Body of pancreas (tissue), 4 donors: ENCODE measurements at regions not wholly inside any gene's neighbourhood (a gene's known extent, or its start where the extent isn't known, plus 50 kb on each side); places are given as distances from the start of the nearest gene placed in this dataset.

ENCODE experiments used
- ATAC-seq: fragments of 150-250 bp; one replicate; pipeline ENCODE4 v1.9.1; 2016
- DNase-seq, 4 donors: peaks; one replicate each; pipeline ENCODE4 v3.0.0-alpha.2; 2019
- H3K27ac ChIP-seq, 4 donors: fragments of 200-600 bp; sonication (generic); 1 replicate in 3 of 4; 2 replicates in 1 of 4; pipeline versions ENCODE4 v1.5.1 to v1.6.1; 2016 to 2019; ENCODE audit warnings: mild to moderate bottlenecking in 1 of 4, mixed read lengths in 1 of 4, moderate library complexity in 1 of 4
- H3K27me3 ChIP-seq, 2 donors: fragments of 200-600 bp; sonication (generic); one replicate each; pipeline ENCODE4 v1.6.0; 2016; ENCODE audit warnings: mild to moderate bottlenecking in 1 of 2
- H3K36me3 ChIP-seq, 2 donors: fragments of 200-600 bp; sonication (generic); replicated peaks in 1 of 2; 2 replicates each; pipeline ENCODE4 v1.5.1; 2016; ENCODE audit warnings: low read depth in 2 of 2; ENCODE audit not compliant: insufficient read depth in 1 of 2
- H3K4me1 ChIP-seq: fragments of 200-600 bp; sonication (generic); one replicate; pipeline ENCODE4 v1.6.0; 2016
- H3K4me3 ChIP-seq, 2 donors: fragments of 200-600 bp; sonication (generic); 1 replicate in 1 of 2; 2 replicates in 1 of 2; pipeline ENCODE4 v1.5.1; 2016 to 2019
- H3K9me3 ChIP-seq, 3 donors: fragments of 200-600 bp; sonication (generic); 1 replicate in 2 of 3; 2 replicates in 1 of 3; pipeline ENCODE4 v1.5.1; 2016
- CTCF ChIP-seq, 7 experiments: fragments of 450-650 bp in 4 of 7; fragments of 200-600 bp in 3 of 7; sonication (generic) in 3 of 7; IDR thresholded peaks; one replicate each; pipeline ENCODE4 v1.5.1; 2016 to 2019; ENCODE audit warnings: antibody characterized with exemption in 7 of 7
- POLR2A ChIP-seq, 3 donors: fragments of 450-650 bp; IDR thresholded peaks; one replicate each; pipeline ENCODE4 v1.6.1; 2016; ENCODE audit warnings: antibody characterized with exemption in 3 of 3, mild to moderate bottlenecking in 2 of 3
- WGBS, 2 donors: methylation state at CpG; one replicate each; pipeline ENCODE4 v1.1.5; 2017; 5-methylcytosine and 5-hydroxymethylcytosine counted together
- intact Hi-C: fragments of 100-400 bp; cut with DNase I; formaldehyde crosslinking; loops from one replicate; pipeline ENCODE4 v1.15.1; 2023

DNA sequence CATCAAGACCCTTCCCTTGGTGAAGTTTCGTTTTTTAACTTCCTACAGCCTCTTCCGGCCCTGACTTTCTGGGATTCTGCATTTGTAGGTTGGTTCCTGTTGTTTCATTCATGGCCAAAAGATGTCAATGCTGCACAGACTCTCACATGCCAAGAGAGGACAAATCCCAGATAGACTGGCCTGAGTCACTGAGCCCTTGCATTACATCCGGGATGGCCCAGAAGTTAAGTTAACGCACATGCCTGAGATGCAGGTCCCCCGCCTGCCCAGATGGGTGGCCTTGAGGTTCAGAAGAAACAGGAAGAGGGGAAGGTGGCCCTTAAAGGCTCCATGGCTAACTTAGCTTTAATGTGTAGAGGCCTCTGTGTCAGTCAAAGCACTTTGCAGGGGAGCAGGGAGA, 51.6 kb upstream of the SRGAP3 start:
- Histone ChIP-seq H3K4me3 (no peak overlapping the region), H3K4me1 (peaks cover 7% of the 10 kb centered on the region), H3K27ac (no peak overlapping the region), H3K36me3 (no peaks in the 10 kb centered on the region), H3K9me3 (no peaks in the 10 kb centered on the region), H3K27me3 (no peaks in the 10 kb centered on the region)
- 76 to 79% methylated on average over 5 of the region's 5 CpGs for WGBS, 2 donors
- intact Hi-C loops, result loop anchor here (5.0 kb wide), 1 partner anchor 329 kb away; no protein-coding TSS in a partner anchor
- DNase-seq, result no peak
- ATAC-seq, result no peak
- TF ChIP-seq CTCF (IDR thresholded peaks at IDR 0.05), result no peak
- no peak for TF ChIP-seq POLR2A (IDR thresholded peaks at IDR 0.05)

- Histone ChIP-seq H3K27me3 (no peaks in the 10 kb centered on the region), H3K4me1 (peaks cover 7% of the 10 kb centered on the region), H3K27ac (no peak overlapping the region), H3K36me3 (no peaks in the 10 kb centered on the region), H3K9me3 (no peaks in the 10 kb centered on the region), H3K4me3 (no peak overlapping the region)
- WGBS, 2 donors, result 70 to 76% methylated on average over 10 of the region's 10 CpGs
- intact Hi-C loops, result loop anchor here (5.0 kb wide), 1 partner anchor 329 kb away; no protein-coding TSS in a partner anchor
- ATAC-seq (no peak), DNase-seq (no peak)
- no peak for TF ChIP-seq CTCF (IDR thresholded peaks at IDR 0.05)
- TF ChIP-seq POLR2A (IDR thresholded peaks at IDR 0.05), result no peak
Observed at GRCh38 chr3:9301798-9302197, 52.4 kb upstream of the SRGAP3 start.

DNA sequence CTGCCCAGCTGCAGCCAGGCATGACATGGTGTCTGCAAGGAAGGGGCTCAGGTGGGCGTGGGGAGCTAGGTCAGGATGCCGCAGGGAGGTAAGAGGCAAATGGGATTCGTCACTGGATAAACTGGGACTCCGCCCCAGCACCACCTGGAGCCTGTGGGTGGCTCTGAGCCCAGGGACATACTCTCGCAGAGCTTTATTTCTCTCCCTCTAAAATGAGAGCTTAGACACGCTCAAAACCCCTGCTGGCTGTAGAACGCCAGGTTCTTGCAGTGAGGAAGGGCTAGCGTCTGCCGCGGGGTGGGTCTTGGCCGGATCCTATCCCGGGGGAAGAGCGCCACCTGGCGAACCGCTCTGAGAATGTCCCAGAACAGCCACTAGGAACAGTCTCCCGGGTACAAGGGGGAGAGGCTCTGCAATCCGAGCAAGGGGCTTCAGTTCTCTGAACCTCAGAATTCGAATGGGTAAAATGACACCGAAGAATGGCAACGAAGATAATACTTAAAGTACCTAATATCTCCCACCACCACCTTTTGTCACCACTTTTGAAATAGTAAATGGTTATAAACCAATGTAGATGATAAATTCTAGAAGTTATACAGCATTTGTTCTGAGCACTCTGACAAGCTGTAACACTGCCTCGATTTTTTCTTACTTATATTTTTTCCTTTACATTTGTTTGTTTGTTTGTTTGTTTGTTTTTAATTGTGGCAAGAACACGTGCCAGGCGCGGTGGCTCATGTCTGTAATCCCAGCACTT, 53.2 kb upstream of the SRGAP3 start:
- no peak overlapping the region for H3K4me3 ChIP-seq

DNA sequence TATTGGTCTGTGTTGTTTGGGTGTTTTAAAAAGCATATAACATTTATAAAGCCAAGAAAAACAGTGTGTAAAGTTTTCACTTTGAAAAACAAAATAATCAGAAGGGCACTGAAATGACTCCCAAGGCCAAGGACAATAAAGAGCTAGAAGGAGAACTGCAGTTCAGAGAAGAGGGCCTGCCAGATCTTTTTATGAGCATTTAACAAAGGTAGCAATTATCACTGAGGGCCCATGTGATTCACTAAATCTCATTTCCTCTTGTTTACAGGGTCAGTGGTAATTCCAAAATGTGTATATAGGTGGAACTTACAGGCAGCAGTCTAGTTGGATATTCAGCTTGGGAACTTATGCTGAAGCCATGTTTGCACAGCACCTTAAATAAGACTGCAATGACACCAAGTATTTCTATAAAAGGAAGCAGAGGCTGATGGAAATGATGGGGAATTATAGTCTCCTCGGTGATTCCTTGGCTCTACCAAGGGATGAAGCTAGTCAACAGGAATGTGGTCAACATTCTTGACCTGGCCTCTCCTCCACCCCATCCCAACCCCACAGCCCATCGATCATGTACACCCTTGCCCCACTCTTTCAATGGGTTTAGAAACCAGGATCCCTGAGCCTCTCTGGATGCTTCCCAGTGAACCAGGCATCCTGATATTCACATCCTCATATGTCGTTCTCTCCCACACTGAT, 54.4 kb upstream of the THUMPD3 start:
- ATAC-seq (no peak), DNase-seq (no peak)
- H3K36me3 ChIP-seq, result no peaks in the 10 kb centered on the region
- no peaks in the 10 kb centered on the region for H3K27me3 ChIP-seq
- H3K4me1 ChIP-seq, result no peaks in the 10 kb centered on the region
- no peak overlapping the region for H3K27ac ChIP-seq
- H3K4me3 ChIP-seq, result no peak overlapping the region
- H3K9me3 ChIP-seq, result no peaks in the 10 kb centered on the region
- WGBS, 2 donors, result 75 to 81% methylated on average over 3 of the region's 3 CpGs
- TF ChIP-seq POLR2A (IDR thresholded peaks at IDR 0.05) (no peak), CTCF (IDR thresholded peaks at IDR 0.05) (no peak)
- intact Hi-C loops, result no loop called here

More for the DNA sequence above, 53.2 kb upstream of the SRGAP3 start:
- Histone ChIP-seq H3K4me1 (peaks cover 7% of the 10 kb centered on the region), H3K36me3 (no peaks in the 10 kb centered on the region), H3K27ac (no peak overlapping the region), H3K9me3 (no peaks in the 10 kb centered on the region), H3K27me3 (no peaks in the 10 kb centered on the region)
- DNase-seq (peak; percentile 77 to 82 (median 78)), ATAC-seq (peak; percentile 90)
- WGBS, 2 donors, result 15 to 16% methylated on average over 23 to 24 of the region's 24 CpGs
- TF ChIP-seq POLR2A (IDR thresholded peaks at IDR 0.05) (no peak), CTCF (IDR thresholded peaks at IDR 0.05) (peak; percentile 79 to 91 (median 86))
- intact Hi-C loops, result loop anchor here (5.0 kb wide), 1 partner anchor 330 kb away; no protein-coding TSS in a partner anchor
